ENCODE measurements at regions not wholly inside any gene's neighbourhood (a gene's known extent, or its start where the extent isn't known, plus 50 kb on each side); places are given as distances from the start of the nearest gene placed in this dataset.
A peak's percentile ranks its signal among the peaks of the same experiment; 100 is the strongest.
"Not testable (repeated sequence)": the region's sequence is repeated elsewhere in the genome, so short reads cannot be mapped to it uniquely, and the experiment has no call there.

DNA sequence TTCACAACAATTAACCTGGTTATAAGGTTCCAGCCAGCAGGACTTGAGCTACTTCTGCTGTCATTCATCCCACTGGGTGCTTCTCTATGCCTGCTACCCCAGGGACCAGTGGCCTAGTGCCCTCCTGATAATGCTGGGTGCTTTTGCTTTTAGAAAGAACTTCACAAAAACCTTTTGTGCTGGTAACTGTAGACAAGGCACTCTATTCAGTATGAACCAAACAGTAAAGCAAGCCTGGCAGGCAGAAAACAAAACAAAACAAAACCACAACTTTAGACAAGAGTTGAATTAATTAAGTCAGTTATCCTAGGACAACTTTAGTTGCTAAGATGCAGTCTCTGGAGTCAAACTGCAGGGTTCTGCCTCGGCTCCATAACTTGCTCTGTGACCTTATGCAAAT lies 61.9 kb upstream of the ADGRL2 start:
- DNase-seq (ENCODE audit: low spot score), result no peak

DNA sequence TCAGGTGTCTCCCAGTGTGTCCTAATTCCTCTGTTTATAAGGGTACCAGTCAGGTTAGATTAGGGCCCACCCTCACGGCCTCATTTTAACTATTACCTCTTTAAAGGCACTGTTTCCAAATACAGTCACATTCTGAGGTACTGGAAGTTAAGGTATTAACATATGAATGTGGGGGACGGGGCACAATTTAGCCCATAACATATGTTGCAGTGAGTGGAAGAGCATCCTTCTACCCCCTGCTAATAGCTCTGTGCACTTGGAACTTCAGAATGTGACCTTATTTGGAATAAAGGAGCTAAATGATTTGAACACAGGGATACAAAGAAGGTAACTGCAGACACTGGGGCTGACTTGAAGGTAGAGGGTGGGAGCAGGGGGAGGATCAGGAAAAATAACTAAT lies 67.3 kb upstream of the ADGRL2 start:
- no peak for DNase-seq (ENCODE audit: low spot score)

DNA sequence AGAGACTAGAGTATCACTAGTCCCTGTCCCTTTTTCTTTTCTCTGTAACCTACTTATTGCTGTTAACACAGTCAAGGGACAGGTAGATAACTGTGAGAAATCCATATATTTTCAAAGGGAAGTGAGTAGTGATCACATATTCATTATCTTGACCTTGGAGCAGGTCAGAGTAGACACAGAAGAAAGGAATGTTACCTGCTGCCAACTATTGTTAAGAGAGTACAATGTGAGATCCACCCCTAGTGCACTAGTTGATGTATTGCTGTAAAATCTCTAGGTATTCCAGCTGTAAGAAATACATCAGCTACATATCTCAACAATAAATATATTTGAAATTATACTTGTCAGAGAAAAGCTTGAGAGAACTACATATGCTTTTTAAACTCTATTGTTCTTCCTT lies 68.7 kb upstream of the ADGRL2 start:
- no peak for DNase-seq (ENCODE audit: low spot score)

DNA sequence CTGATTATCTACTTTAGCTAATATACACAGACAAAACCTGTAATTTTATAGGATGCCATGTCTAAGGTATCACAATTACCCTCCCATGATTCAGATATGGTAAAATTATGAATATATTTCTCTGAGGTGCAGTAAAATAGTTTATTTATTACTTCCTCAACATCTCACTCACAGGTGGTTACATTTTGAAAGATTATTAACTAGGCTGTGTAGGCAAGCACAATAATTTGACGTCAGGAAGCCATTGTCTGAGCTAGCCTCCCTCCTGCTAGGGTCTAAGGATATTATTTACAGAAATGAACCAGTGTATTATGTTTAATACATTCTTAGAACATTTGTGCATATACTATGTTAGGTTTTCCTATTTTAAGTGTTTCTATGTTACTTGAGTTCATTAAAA lies 69.9 kb upstream of the ADGRL2 start:
- DNase-seq (ENCODE audit: low spot score), result no peak

DNA sequence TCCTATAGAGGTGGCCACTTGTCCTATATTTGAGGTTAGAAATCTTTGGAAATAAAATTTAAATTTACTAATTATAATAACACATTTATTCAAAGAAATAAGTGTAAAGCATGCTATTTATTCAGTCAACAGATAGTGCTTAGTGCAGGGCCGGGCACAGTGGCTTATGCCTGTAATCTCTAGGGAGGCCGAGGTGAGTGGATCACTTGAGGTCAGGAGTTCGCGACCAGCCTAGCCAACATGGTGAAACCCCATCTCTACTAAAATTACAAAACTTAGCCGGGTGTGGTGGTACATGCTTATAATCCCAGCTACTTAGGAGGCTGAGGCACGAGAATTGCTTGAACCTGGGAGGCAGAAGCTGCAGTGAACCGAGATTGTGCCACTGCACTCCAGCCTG lies 70.4 kb upstream of the ADGRL2 start:
- DNase-seq (ENCODE audit: low spot score), result not testable (repeated sequence)

DNA sequence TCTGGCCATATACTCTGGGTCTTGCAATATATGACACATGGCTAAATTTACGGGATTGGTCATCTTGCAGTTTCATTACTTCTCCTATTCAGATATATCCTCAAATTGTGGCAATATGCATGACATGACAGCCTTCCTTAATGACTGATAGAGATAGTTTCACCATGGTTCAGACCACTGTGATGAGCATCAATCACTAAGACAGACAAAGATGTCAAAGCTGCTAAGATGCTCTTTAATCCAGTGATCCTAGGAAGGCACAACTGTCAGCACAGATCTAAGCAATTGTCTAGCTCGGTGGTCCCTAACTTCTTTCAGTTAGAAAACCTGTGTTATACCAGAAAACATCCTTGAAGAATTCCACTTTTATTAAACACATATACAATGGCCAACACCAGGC lies 70.9 kb upstream of the ADGRL2 start:
- no peak for DNase-seq (ENCODE audit: low spot score)

DNA sequence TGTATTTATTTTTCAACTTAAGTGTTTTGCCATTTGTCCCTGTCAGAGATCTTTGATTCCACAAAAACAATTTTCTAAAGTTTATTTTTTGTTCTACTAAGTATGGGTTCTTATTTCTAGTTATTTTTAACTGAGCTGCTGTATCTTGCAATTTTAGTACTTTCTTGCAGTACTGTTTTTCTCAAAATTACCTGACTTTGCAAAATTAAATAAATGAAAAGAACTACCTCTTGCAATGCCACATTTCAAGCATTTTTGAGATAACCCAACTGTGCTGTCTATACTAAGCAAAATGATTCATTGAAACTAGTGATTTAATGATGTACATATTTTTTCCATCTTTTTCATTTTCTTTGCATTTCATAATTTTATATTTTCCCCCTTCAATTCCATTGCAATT lies 71.5 kb upstream of the ADGRL2 start:
- no peak for DNase-seq (ENCODE audit: low spot score)

DNA sequence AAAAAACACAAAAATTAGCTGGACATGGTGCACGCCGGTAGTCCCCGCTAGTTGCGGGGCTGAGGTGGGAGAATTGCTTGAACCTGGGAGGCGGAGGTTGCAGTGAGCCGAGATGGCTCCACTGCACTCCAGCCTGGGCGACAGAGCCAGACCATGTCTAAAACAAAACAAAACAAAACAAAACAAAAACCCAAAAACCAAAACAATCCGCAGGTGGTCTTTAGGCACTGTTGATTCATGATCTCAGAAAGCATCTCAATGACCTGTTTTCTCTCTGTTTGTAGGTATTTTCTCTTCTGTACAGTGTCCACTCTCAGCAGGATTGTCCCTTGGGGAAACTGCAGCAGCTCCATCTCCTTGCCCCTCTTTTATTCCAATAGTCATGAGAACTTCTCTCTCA lies 74.9 kb upstream of the ADGRL2 start:
- DNase-seq (ENCODE audit: low spot score), result no peak

DNA sequence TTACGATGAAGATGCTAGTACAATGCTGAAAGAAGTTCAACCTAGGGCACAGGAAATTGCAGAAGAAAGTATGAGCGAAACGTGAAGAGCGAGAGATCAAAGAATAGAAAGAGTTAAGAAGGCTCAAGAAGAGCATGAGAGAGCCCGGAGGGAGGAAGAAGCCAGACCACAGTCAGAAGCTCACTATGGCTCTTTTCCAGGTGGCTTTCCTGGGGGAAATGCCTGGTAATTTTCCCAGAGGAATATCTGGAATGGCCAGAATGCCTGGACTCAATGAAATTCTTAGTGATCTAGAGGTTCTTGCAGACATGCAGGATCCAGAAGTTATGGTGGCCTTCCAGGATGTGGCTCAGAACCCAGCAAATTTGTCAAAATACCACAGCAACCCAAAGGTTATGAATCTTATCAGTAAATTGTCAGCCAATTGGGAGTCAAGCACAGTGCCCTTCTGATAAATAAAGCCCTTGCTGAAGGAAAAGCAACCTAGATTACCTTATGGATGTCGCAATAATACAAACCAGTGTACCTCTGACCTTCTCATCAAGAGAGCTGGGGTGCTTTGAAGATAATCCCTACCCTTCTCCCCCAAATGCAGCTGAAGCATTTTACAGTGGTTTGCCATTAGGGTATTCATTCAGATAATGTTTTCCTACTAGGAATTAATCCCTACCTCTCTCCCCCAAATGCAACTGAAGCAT lies 78.0 kb upstream of the ADGRL2 start:
- DNase-seq (ENCODE audit: low spot score), result not testable (repeated sequence)

DNA sequence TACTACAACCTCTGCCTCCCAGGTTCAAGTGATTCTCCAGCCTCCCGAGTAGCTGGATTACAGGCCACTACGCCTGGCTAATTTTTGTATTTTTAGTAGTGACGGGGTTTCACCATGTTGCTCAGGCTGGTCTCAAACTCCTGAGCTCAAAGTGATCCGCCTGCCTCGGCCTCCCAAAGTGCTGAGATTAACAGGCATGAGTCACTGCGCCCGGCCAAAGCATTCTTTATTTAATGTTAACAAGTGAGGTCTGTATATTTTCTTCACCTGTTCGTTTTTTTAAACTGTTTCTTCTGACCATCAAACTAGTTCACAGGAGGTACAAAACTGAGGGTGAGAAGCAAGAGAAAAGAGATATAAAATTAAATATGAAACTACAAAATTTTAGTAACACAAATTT lies 80.5 kb upstream of the ADGRL2 start:
- not testable (repeated sequence) for DNase-seq (ENCODE audit: low spot score)

DNA sequence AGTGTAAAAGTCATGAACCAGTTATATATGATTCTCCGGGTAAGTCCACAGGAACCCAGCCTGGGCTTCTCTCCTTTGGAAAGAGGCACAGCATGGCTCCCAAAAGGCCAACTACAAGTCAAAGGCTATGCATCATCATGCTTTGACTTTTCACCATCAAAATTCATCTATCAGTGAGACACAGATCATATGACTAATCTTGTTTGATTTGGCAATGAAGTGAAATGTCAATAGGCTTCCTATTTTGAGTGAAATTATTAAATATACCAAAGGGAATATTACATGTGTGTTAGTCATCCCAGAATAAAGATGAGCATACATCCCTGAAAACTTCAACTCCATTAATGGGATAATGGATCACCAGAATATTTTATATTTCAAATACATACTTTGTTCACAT lies 83.5 kb upstream of the ADGRL2 start:
- no peak for DNase-seq (ENCODE audit: low spot score)

DNA sequence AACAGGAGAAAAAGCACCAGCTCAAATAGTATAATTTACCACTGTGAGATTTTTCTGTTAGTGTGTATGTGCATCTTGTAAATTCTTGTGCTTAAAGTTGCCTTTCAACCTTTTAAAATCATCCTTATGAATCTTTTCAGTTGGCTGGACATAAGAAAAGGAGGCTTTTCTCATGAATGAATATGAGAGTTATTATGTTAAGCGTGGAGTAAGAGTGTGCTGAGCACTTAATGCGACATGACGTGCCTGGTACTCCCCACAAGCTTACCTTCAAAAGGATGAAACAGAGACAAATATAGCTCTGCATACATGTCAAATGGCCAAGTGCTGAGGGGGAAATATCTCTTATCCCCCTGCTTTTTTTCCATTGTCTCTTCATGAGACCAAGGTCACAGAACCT lies 85.3 kb upstream of the ADGRL2 start:
- no peak for DNase-seq (ENCODE audit: low spot score)

DNA sequence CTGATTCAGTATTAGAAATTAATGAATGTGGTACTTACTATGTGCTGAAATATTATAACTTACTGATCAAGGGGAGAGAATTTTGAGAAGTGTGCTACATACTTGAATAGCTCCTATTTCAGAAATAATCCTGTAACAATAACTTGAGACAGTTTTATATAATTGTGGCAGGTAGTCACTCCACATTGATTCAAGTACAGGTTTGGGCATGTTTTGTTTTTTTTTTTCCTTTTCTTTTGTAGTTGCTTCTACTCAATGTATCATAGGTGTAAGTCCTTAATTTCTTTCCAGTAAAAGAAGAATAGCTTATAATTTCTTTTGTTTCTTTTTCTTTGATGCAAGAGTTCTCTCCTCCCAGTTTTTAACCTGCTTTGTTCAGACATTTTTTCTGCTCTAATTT lies 86.1 kb upstream of the ADGRL2 start:
- DNase-seq (ENCODE audit: low spot score), result no peak

DNA sequence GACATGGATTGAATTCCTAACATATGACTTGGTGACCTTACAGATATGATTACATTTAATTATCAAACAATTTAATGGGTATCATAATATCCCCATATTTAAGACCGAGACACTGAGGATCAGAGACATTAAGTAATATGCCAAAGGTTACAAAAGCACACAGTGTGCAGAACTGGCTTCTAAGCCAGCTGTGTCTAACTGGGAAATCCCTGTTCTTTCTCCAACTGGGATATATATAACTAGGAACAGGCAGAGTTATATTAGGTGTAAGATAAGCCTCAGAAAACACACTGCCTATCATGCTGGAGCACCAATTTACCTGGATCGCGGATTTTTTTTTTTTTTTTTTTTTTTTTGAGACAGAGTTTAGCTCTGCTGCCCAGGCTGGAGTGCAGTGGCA lies 88.3 kb upstream of the ADGRL2 start:
- no peak for DNase-seq (ENCODE audit: low spot score)

DNA sequence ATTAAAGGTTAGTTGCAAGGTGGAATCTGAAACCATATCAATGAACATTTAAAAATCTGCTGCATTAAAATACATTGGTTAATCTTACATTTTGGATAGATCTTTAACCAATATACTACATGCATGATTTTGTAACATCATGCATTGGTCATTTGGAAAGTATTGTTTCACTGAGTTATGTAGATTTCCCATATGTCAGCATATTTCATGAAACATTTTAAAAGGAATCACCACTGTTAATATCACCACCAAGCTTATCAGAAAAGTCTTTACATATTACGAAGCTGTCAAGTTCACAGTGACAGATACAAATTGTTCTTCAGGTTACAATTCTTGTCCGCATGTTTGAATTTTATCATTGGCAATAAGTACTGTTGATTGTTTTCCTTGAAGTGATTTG lies 89.9 kb upstream of the ADGRL2 start:
- no peak for DNase-seq (ENCODE audit: low spot score)

DNA sequence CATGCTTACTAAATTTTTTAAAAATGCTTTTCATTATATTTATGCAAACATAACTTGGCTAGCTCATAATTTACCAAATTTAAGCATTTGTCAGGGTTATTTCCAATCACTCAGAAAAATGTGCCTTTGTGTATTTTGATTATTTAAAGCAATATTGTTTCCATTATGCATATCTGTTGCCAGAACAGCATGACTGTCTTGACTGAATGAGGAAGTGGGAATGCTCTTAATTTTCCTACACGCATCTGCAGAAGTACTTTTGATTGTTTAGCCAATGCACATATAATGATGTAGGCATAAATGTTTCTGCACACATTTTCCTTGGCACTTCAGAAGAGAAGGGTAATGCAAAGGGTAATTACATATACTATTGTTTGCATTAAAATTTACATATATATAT lies 92.5 kb upstream of the ADGRL2 start:
- DNase-seq (ENCODE audit: low spot score), result no peak

DNA sequence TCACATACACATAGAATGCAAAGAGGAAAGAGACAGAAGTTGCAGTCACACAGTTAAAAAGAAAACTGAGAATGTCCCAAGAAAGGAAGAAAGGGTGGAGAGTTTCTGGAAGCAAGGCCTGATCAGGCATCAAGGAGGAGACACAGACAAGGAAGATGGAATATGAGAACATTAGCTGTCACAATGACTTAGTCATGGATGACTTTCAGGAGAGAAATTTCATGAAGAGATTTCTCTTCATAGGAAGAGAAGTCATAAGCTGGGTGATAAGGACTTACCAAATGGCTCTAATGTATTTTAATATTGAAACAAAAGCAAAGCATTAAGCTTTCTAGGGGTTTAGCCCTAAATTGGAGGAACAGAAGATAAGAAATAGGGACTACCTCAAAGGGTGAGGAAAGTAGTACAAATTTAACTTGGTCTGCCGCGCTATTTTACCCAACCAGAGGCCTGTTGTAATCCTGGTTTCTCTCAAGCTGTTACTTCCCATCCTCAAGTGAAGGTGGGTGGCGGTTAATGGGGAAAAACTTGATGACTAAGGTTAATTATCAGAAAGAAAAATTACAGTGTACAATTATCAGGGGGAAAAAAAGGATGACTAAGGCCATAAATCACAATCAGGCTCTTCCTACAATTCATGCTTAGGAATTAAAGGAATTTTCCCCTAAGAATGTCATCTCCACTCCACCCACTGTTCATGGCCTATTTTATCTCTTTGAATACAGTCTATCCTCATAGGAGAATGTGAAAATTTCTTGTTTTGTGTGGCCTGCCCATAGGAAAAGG lies 93.9 kb upstream of the ADGRL2 start:
- DNase-seq (ENCODE audit: low spot score), result no peak

DNA sequence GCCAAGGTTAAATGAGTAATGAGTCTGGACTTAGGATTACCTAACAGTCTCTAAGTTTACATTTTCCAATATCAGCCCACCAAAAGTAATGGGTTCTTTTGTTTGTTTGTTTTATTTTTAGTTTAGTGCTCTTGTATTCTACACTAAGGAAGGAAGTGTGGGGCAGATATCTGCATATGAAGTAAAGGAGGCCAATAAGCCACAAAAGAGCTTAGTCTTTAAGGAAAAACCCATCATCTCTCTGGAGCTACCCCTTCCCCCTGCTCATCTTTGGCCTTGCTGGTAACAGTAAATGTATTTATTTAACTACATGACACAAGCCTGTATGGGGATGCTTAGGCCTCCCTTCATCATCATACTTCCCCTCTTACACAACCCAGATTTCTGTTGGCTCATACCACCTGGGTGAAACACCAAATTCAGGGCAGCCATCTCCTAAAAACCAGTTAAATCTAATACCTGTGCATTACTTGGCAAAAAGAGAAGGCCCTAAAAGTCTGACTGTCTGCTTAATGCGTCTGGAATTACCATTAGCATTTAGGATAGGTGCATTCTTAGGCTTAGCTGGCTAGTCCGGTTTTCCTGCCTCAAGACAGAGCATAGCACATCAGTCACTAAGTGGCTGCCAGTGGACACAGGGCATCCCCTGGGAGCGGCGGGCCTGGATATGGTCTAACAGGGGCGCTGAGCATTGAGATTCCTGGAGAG lies 96.8 kb upstream of the ADGRL2 start:
- DNase-seq (ENCODE audit: low spot score), result no peak

DNA sequence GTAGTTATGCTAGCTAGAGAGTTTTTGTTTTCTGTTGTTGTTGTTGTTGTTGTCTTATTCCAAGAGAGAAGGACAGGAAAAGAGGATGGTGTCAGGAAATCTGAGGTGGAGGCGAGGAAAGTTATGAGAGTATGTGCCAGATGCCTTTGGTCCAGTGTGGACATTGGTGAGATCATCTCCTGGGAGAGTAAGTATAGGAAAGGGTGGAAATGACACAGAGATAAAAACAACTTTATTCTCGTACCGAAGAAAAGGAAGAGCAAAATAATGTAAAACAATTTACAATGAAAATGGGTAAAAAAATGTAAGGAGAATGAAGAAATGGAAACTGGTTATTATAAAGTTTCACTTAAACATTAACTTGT lies 97.4 kb upstream of the ADGRL2 start:
- no peak for DNase-seq (ENCODE audit: low spot score)

DNA sequence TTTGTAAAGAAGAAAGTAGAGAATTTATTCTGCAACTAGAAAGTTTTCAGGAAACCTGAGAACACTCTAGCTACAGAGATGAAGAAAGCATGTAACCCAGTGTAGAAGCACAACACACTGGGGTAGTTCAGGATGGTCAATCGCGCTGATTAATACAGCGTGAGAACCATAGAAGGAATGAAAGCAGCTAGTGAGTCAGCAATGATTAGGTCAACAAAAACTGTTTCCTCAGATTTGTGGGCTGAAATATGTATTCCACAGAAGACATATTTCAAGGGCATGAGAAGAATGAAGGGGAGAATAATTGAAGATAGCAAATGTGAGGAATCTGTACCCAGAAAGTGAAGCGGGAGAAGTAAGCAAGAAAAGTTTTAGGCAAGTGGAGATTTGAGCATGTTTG lies 97.8 kb upstream of the ADGRL2 start:
- no peak for DNase-seq (ENCODE audit: low spot score)

DNA sequence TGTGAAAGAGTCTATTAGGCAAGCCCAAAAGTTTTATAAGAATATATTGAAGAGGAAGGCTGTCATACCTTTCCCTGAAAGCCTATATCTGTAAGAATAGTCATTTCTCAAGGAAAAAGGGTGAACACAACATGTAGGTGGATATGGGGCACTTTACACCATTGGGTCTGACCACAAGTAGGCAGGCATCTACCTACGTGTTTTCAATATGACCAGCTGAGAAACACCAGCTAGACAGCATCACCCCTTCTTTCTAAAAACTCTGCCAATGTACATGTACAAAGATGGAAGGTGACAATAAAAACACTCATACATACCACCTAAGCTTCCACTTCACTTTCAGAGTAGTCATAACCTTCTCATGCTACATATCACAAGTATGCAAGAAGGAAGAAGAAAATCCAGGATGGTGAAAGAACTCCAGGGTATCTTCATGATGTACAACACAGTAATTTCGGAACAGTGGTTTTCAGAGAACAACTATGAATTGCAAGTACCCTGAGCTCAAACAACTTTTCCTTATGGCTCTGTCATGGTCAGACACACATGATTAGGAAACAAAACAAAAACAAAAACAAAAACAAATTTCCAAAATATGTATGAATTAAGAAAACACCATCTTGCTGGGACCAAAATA lies 98.5 kb upstream of the ADGRL2 start:
- no peak for DNase-seq (ENCODE audit: low spot score)

DNA sequence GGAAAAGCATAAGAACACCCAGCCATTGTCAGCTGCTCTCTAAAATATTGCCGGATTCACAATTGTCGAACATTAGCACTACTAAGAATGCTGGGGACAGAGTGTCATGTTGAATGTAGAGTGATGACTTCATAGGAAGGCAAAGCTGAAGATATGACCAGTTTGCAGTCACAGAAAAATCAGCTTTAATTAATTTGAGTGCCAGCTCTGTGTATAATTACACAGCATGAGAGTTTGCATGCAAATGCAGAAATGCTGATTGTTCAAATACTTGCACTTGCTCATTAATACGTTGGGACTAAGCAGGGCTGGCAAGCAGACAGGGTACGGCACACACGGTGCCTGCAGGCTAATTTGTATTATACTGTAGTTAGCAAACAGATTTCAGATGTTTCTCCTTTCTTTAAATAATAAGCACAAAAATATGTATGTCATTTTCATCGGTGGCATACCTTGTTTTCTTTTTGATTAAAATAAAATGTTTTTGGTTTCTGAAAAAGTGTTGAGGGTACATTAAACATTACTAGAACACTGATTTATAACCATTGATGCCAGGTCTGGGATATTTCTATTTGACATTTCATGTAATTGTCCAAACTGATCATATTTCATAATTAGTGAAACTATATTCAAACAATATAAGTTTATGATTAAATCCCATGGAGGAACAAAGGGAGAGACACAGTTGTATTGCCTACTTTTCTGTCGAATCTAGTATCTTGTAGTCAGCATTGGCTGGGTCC lies 99.8 kb upstream of the ADGRL2 start:
- peak; percentile 29 for DNase-seq (ENCODE audit: low spot score)

Data from Ammon's horn (tissue), 1 donor.